ENCODE measurements at regions not wholly inside any gene's neighbourhood (a gene's known extent, or its start where the extent isn't known, plus 50 kb on each side); places are given as distances from the start of the nearest gene placed in this dataset.

- Histone ChIP-seq H3K9me3 (replicated peaks in 1 of 3) (no peaks in the 10 kb centered on the region), H3K4me1 (replicated peaks in 1 of 2) (peaks cover 0 to 10% of the 10 kb centered on the region in 2 donors), H3K36me3 (replicated peaks in 1 of 2) (no peaks in the 10 kb centered on the region), H3K27me3 (no peaks in the 10 kb centered on the region), H3K27ac (no peak overlapping the region), H3K4me3 (no peak overlapping the region)
- intact Hi-C loops (cut with DNase I) = no loop called here
- WGBS, 4 donors = 66 to 71% (median 68%) methylated on average over 3 of the region's 3 CpGs
- DNase-seq = no peak
- TF ChIP-seq CTCF (IDR thresholded peaks at IDR 0.05) (no peak), POLR2A (IDR thresholded peaks at IDR 0.05) (no peak)
Observed at GRCh38 chr13:72317346-72318109, 409.9 kb downstream of the MZT1 start.

- WGBS, 4 donors = 90 to 93% (median 91%) methylated on average over 5 of the region's 5 CpGs
Observed at GRCh38 chr13:72316716-72317115, 410.7 kb downstream of the MZT1 start.

GRCh38 chr13:72315312-72315711 is 412.1 kb downstream of the MZT1 start:
- H3K4me1 ChIP-seq (replicated peaks in 1 of 2) = peaks cover 0 to 10% of the 10 kb centered on the region in 2 donors
- intact Hi-C loops (cut with DNase I) = no loop called here
- TF ChIP-seq POLR2A (IDR thresholded peaks at IDR 0.05) (no peak), CTCF (IDR thresholded peaks at IDR 0.05) (no peak)
- no peak overlapping the region for H3K4me3 ChIP-seq
- H3K36me3 ChIP-seq (replicated peaks in 1 of 2) = no peaks in the 10 kb centered on the region
- no peaks in the 10 kb centered on the region for H3K27me3 ChIP-seq
- no peak for DNase-seq
- no peaks in the 10 kb centered on the region for H3K9me3 ChIP-seq (replicated peaks in 1 of 3)
- H3K27ac ChIP-seq = no peak overlapping the region
- WGBS, 4 donors = 60 to 72% (median 69%) methylated on average over 3 of the region's 3 CpGs

More at GRCh38 chr13:72316716-72317115, 410.7 kb downstream of the MZT1 start:
- Histone ChIP-seq H3K27me3 (no peaks in the 10 kb centered on the region), H3K9me3 (replicated peaks in 1 of 3) (no peaks in the 10 kb centered on the region), H3K4me1 (replicated peaks in 1 of 2) (peaks cover 0 to 10% of the 10 kb centered on the region in 2 donors), H3K27ac (no peak overlapping the region), H3K36me3 (replicated peaks in 1 of 2) (no peaks in the 10 kb centered on the region), H3K4me3 (no peak overlapping the region)
- DNase-seq = no peak
- TF ChIP-seq POLR2A (IDR thresholded peaks at IDR 0.05) = no peak
- TF ChIP-seq CTCF (IDR thresholded peaks at IDR 0.05) = no peak
- intact Hi-C loops (cut with DNase I) = no loop called here

GRCh38 chr13:72314210-72314609 is 413.2 kb downstream of the MZT1 start:
- Histone ChIP-seq H3K4me1 (replicated peaks in 1 of 2) (peaks cover 0 to 10% of the 10 kb centered on the region in 2 donors), H3K9me3 (replicated peaks in 1 of 3) (no peaks in the 10 kb centered on the region), H3K4me3 (no peak overlapping the region), H3K27ac (no peak overlapping the region), H3K36me3 (replicated peaks in 1 of 2) (no peaks in the 10 kb centered on the region), H3K27me3 (no peaks in the 10 kb centered on the region)
- TF ChIP-seq CTCF (IDR thresholded peaks at IDR 0.05) (no peak), POLR2A (IDR thresholded peaks at IDR 0.05) (no peak)
- 91 to 100% (median 97%) methylated on average over 2 of the region's 2 CpGs for WGBS, 4 donors
- intact Hi-C loops (cut with DNase I) = no loop called here
- DNase-seq = no peak

All from adrenal gland (tissue), 9 donors.